ENCODE measurements at regions not wholly inside any gene's neighbourhood (a gene's known extent, or its start where the extent isn't known, plus 50 kb on each side); places are given as distances from the start of the nearest gene placed in this dataset.

DNA sequence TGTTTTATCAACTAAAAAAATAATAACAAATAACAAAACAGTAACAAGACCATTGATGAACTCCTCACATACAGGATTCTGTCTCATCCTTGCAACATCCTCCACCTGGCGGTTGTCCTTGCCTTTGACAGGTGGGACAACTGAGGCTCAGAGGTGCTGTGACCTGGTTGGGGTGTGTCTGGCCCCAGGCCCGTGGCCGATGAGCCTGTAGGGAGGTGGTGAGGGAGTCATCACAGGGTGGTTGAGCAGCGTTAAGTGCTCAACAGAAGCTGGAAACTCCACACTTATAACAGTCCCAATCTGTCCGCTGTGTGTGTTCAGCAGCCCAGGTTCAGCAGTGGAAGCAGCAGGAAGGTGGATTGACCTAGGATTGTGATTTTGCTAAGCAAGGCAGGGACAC lies 131.6 kb upstream of the RAB12 start:
- ChIA-PET POLR2A (no interaction called here), CTCF (ENCODE audit: low intra/inter-chr PET ratio, low total read pairs) (no interaction called here)
- intact Hi-C loops (cut with micrococcal nuclease; ENCODE audit: unreplicated experiment), result no loop called here
- Histone ChIP-seq H3K9me3 (ENCODE audit: low read length) (no peaks in the 10 kb centered on the region), H3K79me2 (ENCODE audit: insufficient read depth, low read length) (no peaks in the 10 kb centered on the region), H3K4me3 (replicated peaks in 1 of 3; ENCODE audit: insufficient read depth in 1 of 3, low read depth in 2 of 3, low read length in 3 of 3) (no peak overlapping the region), H4K20me1 (ENCODE audit: insufficient read depth, low read length) (no peaks in the 10 kb centered on the region), H3K4me2 (ENCODE audit: low read depth, low read length) (no peak overlapping the region), H2AFZ (ENCODE audit: low read length) (no peak overlapping the region), H3K36me3 (replicated peaks in 1 of 2; ENCODE audit: control insufficient read depth in 1 of 2, insufficient read depth in 2 of 2, low read length in 2 of 2) (no peaks in the 10 kb centered on the region), H3K27ac (ENCODE audit: extremely low read length, insufficient read depth, low read length) (no peak overlapping the region), H3K27me3 (ENCODE audit: control insufficient read depth in 1 of 2, insufficient read depth in 2 of 2, low read length in 2 of 2) (peaks cover 3 to 46% of the 10 kb centered on the region in 2 experiments; a peak in 4 of 5 replicates), H3K4me1 (ENCODE audit: insufficient read depth, low read length) (no peaks in the 10 kb centered on the region), H3K9ac (ENCODE audit: insufficient read depth, low read depth, low read length) (no peak overlapping the region)
- no peak for DNase-seq (ENCODE audit: low spot score)
- 29% methylated on average over 5 of the region's 5 CpGs for WGBS (ENCODE audit: low lambda C conversion rate)
- in situ Hi-C loops (cut with HindIII; ENCODE audit: extremely low pct_ligation_motif_present, low pct_unique_long_range_greater_than_20kb), result loop anchor here (10.0 kb wide), 1 partner anchor 517 kb away; no protein-coding TSS in a partner anchor
- TF ChIP-seq ZNF629 (CRISPR knock-in tag; conservative IDR thresholded peaks at IDR 0.05) (no peak), SRSF4 (IDR thresholded peaks at IDR 0.05; ENCODE audit: low read depth, low read length, poor library complexity, severe bottlenecking) (no peak), KLF11 (CRISPR knock-in tag; IDR thresholded peaks at IDR 0.05) (no peak), ZNF510 (CRISPR knock-in tag; IDR thresholded peaks at IDR 0.05; ENCODE audit: low read depth) (no peak), U2AF2 (IDR thresholded peaks at IDR 0.05; ENCODE audit: low read depth, low read length) (no peak), RCOR2 (CRISPR knock-in tag; IDR thresholded peaks at IDR 0.05) (no peak), RXRB (CRISPR knock-in tag; IDR thresholded peaks at IDR 0.05; ENCODE audit: borderline replicate concordance) (no peak), KDM4B (CRISPR knock-in tag; IDR thresholded peaks at IDR 0.05) (no peak), ZMYM4 (CRISPR knock-in tag; IDR thresholded peaks at IDR 0.05) (no peak), HNRNPLL (IDR thresholded peaks at IDR 0.05; ENCODE audit: low read depth, low read length, poor library complexity, severe bottlenecking) (no peak), GFI1 (CRISPR knock-in tag; IDR thresholded peaks at IDR 0.05; ENCODE audit: borderline replicate concordance) (no peak), ZNF674 (CRISPR knock-in tag; IDR thresholded peaks at IDR 0.05; ENCODE audit: low read depth) (no peak), SP1 (IDR thresholded peaks at IDR 0.05) (no peak), SP1 (CRISPR knock-in tag; IDR thresholded peaks at IDR 0.05) (no peak), ZNF577 (CRISPR knock-in tag; IDR thresholded peaks at IDR 0.05; ENCODE audit: borderline replicate concordance, low read depth) (no peak), HDAC2 (CRISPR knock-in tag; IDR thresholded peaks at IDR 0.05) (no peak), SIX4 (CRISPR knock-in tag; IDR thresholded peaks at IDR 0.05) (no peak), SIN3A (IDR thresholded peaks at IDR 0.05; ENCODE audit: borderline replicate concordance, low read depth, low read length) (no peak)
- TF ChIP-seq, protein P1, sequence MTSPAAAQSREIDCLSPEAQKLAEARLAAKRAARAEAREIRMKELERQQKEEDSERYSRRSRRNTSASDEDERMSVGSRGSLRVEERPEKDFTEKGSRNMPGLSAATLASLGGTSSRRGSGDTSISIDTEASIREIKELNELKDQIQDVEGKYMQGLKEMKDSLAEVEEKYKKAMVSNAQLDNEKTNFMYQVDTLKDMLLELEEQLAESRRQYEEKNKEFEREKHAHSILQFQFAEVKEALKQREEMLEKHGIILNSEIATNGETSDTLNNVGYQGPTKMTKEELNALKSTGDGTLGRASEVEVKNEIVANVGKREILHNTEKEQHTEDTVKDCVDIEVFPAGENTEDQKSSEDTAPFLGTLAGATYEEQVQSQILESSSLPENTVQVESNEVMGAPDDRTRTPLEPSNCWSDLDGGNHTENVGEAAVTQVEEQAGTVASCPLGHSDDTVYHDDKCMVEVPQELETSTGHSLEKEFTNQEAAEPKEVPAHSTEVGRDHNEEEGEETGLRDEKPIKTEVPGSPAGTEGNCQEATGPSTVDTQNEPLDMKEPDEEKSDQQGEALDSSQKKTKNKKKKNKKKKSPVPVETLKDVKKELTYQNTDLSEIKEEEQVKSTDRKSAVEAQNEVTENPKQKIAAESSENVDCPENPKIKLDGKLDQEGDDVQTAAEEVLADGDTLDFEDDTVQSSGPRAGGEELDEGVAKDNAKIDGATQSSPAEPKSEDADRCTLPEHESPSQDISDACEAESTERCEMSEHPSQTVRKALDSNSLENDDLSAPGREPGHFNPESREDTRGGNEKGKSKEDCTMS (CRISPR knock-in tag; conservative IDR thresholded peaks at IDR 0.05), result no peak
- TF ChIP-seq, protein P2, sequence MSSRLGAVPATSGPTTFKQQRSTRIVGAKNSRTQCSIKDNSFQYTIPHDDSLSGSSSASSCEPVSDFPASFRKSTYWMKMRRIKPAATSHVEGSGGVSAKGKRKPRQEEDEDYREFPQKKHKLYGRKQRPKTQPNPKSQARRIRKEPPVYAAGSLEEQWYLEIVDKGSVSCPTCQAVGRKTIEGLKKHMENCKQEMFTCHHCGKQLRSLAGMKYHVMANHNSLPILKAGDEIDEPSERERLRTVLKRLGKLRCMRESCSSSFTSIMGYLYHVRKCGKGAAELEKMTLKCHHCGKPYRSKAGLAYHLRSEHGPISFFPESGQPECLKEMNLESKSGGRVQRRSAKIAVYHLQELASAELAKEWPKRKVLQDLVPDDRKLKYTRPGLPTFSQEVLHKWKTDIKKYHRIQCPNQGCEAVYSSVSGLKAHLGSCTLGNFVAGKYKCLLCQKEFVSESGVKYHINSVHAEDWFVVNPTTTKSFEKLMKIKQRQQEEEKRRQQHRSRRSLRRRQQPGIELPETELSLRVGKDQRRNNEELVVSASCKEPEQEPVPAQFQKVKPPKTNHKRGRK (CRISPR knock-in tag; IDR thresholded peaks at IDR 0.05), result no peak
- TF ChIP-seq, protein P3, sequence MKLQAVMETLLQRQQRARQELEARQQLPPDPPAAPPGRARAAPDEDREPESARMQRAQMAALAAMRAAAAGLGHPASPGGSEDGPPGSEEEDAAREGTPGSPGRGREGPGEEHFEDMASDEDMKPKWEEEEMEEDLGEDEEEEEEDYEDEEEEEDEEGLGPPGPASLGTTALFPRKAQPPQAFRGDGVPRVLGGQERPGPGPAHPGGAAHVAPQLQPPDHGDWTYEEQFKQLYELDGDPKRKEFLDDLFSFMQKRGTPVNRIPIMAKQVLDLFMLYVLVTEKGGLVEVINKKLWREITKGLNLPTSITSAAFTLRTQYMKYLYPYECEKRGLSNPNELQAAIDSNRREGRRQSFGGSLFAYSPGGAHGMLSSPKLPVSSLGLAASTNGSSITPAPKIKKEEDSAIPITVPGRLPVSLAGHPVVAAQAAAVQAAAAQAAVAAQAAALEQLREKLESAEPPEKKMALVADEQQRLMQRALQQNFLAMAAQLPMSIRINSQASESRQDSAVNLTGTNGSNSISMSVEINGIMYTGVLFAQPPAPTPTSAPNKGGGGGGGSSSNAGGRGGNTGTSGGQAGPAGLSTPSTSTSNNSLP (IDR thresholded peaks at IDR 0.05; ENCODE audit: low read depth, low read length), result no peak
- no TSS peak for BruUV-seq (replicated peaks)
- FAIRE-seq, result no peak
- ATAC-seq, result no peak

Data from HepG2 (cell line).